ENCODE measurements at regions not wholly inside any gene's neighbourhood (a gene's known extent, or its start where the extent isn't known, plus 50 kb on each side); places are given as distances from the start of the nearest gene placed in this dataset.

DNA sequence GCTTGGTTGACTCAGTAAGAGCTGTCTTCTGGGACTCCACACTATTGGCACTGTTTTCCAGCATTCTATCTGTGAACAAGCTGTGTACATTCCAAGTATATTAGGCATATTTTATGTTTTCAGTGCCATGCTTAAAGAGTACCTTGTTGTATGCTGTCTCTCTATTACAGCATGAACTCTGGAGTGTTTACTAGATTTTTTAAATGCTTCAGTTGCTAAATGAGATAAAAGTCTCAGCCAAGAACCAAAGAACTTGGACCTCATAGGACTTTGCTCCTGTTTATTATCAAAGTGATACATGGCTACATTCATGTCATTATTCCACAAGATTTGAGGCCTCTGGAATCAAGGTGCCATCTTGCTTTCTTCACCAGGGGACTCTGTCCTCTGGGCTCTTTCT lies 167.2 kb downstream of the C9orf152 start:
- TF ChIP-seq ZNF598 (CRISPR knock-in tag; IDR thresholded peaks at IDR 0.05; ENCODE audit: borderline replicate concordance) (no peak), FOXO1 (CRISPR knock-in tag; IDR thresholded peaks at IDR 0.05) (peak; percentile 12; the same call in 1 of the 2 replicates), EP300 (IDR thresholded peaks at IDR 0.05; ENCODE audit: low read depth in 2 of 2, low read length in 2 of 2) (peak in 1 of 2 experiments; percentile 41; a peak in 1 of 4 replicates), EP300 (CRISPR knock-in tag; IDR thresholded peaks at IDR 0.05; ENCODE audit: borderline replicate concordance) (no peak), ZNF644 (CRISPR knock-in tag; IDR thresholded peaks at IDR 0.05; ENCODE audit: low read depth) (0 out of 2 replicates have a peak, but pooled peaks have one; percentile 10), ZNF101 (CRISPR knock-in tag; IDR thresholded peaks at IDR 0.05; ENCODE audit: borderline replicate concordance, low read depth) (no peak), RAD21 (CRISPR knock-in tag; IDR thresholded peaks at IDR 0.05) (no peak), TEAD3 (CRISPR knock-in tag; optimal IDR thresholded peaks at IDR 0.05; ENCODE audit: borderline replicate concordance) (peak; percentile 15), ZNF782 (CRISPR knock-in tag; IDR thresholded peaks at IDR 0.05; ENCODE audit: borderline replicate concordance) (no peak), ZNF557 (CRISPR knock-in tag; IDR thresholded peaks at IDR 0.05) (no peak), KLF6 (CRISPR knock-in tag; IDR thresholded peaks at IDR 0.05) (no peak), SCMH1 (CRISPR knock-in tag; IDR thresholded peaks at IDR 0.05; ENCODE audit: borderline replicate concordance) (no peak), MIER3 (CRISPR knock-in tag; IDR thresholded peaks at IDR 0.05; ENCODE audit: borderline replicate concordance) (no peak), ZNF335 (CRISPR knock-in tag; IDR thresholded peaks at IDR 0.05) (no peak), JUND (CRISPR knock-in tag; IDR thresholded peaks at IDR 0.05) (no peak), BATF2 (CRISPR knock-in tag; IDR thresholded peaks at IDR 0.05) (no peak), TBX3 (IDR thresholded peaks at IDR 0.05; ENCODE audit: borderline replicate concordance) (no peak), FOXP1 (IDR thresholded peaks at IDR 0.05) (no peak), FOXP1 (CRISPR knock-in tag; IDR thresholded peaks at IDR 0.05) (peak; percentile 23; the same call in 1 of the 2 replicates), ZNF138 (CRISPR knock-in tag; IDR thresholded peaks at IDR 0.05; ENCODE audit: low read depth) (no peak), TP53 (CRISPR knock-in tag; conservative IDR thresholded peaks at IDR 0.05) (no peak)
- TF ChIP-seq, protein P1, sequence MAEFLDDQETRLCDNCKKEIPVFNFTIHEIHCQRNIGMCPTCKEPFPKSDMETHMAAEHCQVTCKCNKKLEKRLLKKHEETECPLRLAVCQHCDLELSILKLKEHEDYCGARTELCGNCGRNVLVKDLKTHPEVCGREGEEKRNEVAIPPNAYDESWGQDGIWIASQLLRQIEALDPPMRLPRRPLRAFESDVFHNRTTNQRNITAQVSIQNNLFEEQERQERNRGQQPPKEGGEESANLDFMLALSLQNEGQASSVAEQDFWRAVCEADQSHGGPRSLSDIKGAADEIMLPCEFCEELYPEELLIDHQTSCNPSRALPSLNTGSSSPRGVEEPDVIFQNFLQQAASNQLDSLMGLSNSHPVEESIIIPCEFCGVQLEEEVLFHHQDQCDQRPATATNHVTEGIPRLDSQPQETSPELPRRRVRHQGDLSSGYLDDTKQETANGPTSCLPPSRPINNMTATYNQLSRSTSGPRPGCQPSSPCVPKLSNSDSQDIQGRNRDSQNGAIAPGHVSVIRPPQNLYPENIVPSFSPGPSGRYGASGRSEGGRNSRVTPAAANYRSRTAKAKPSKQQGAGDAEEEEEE (CRISPR knock-in tag; IDR thresholded peaks at IDR 0.05; ENCODE audit: borderline replicate concordance), result no peak
- no peaks in the 10 kb centered on the region for H3K27me3 ChIP-seq (ENCODE audit: control insufficient read depth in 1 of 2, insufficient read depth in 2 of 2, low read length in 2 of 2)
- ChIA-PET CTCF (ENCODE audit: low intra/inter-chr PET ratio, low total read pairs) (no interaction called here), POLR2A (no interaction called here)
- in situ Hi-C loops (cut with HindIII; ENCODE audit: extremely low pct_ligation_motif_present, low pct_unique_long_range_greater_than_20kb) (no loop called here), intact Hi-C loops (cut with micrococcal nuclease; ENCODE audit: unreplicated experiment) (no loop called here)
- no TSS peak for BruUV-seq (replicated peaks)
- H3K36me3 ChIP-seq (replicated peaks in 1 of 2; ENCODE audit: control insufficient read depth in 1 of 2, insufficient read depth in 2 of 2, low read length in 2 of 2), result no peaks in the 10 kb centered on the region
- peak; percentile 46 for DNase-seq (ENCODE audit: low spot score)
- H3K4me1 ChIP-seq (ENCODE audit: insufficient read depth, low read length), result peaks cover 24% of the 10 kb centered on the region
- no peak overlapping the region for H3K9ac ChIP-seq (ENCODE audit: insufficient read depth, low read depth, low read length)
- no peaks in the 10 kb centered on the region for H3K9me3 ChIP-seq (ENCODE audit: low read length)
- no peaks in the 10 kb centered on the region for H3K79me2 ChIP-seq (ENCODE audit: insufficient read depth, low read length)
- peak overlapping the region; percentile 2 for H3K27ac ChIP-seq (ENCODE audit: extremely low read length, insufficient read depth, low read length)
- ATAC-seq, result peak; percentile 63
- no peak overlapping the region for H3K4me3 ChIP-seq (replicated peaks in 1 of 3; ENCODE audit: insufficient read depth in 1 of 3, low read depth in 2 of 3, low read length in 3 of 3)
- H4K20me1 ChIP-seq (ENCODE audit: insufficient read depth, low read length), result no peaks in the 10 kb centered on the region
- H2AFZ ChIP-seq (ENCODE audit: low read length), result no peak overlapping the region
- FAIRE-seq, result no peak
- no peak overlapping the region for H3K4me2 ChIP-seq (ENCODE audit: low read depth, low read length)
